PC-9 (cell line): ENCODE measurements at regions not wholly inside any gene's neighbourhood (a gene's known extent, or its start where the extent isn't known, plus 50 kb on each side); places are given as distances from the start of the nearest gene placed in this dataset.

Experiments
- BruUV-seq: library from RNA; stranded (reverse); fragments of 400-500 nt; replicated peaks from 2 replicates; lab custom pipeline; 2021; lab: Mats Ljungman, UMichigan
- CTCF ChIA-PET: fragments of 300-600 bp; sonication (Branson Sonifier 250); formaldehyde crosslinking; loops from one replicate; lab custom pipeline; 2022; ENCODE audit warnings: antibody characterized with exemption; lab: Charles Lee
- POLR2A ChIA-PET: fragments of 300-600 bp; sonication (Branson Sonifier 250); formaldehyde crosslinking; loops from one replicate; lab custom pipeline; 2022; ENCODE audit warnings: antibody characterized with exemption; ENCODE audit not compliant: unreplicated experiment; lab: Charles Lee
- DNase-seq, 2 experiments: peaks; one replicate each; pipeline versions ENCODE4 v3.0.0 to v3.0.0-alpha.2; 2015 to 2022; ENCODE audit warnings: mixed read lengths in 1 of 2
- H2AFZ ChIP-seq: fragments of 200-600 bp; sonication (generic); 2 replicates; pipeline ENCODE4 v1.8.1; 2017; ENCODE audit warnings: antibody characterized with exemption
- H3F3A ChIP-seq: fragments of 200-600 bp; sonication (generic); 2 replicates; pipeline ENCODE4 v1.8.1; 2017; ENCODE audit warnings: antibody characterized with exemption, mild to moderate bottlenecking, low read depth; ENCODE audit not compliant: insufficient read depth
- H3K27ac ChIP-seq: fragments of 200-600 bp; sonication (generic); 2 replicates; pipeline ENCODE4 v1.6.1; 2016; ENCODE audit warnings: mixed run types
- H3K27me3 ChIP-seq: fragments of 200-600 bp; sonication (generic); 2 replicates; pipeline ENCODE4 v1.6.1; 2016; ENCODE audit warnings: low read depth, mixed run types; ENCODE audit not compliant: insufficient read depth
- H3K36me3 ChIP-seq: fragments of 200-600 bp; sonication (generic); 2 replicates; pipeline ENCODE4 v1.6.1; 2016; ENCODE audit warnings: low read depth, mixed run types
- H3K4me1 ChIP-seq: fragments of 200-600 bp; sonication (generic); replicated peaks from 2 replicates; pipeline ENCODE4 v1.6.1; 2016; ENCODE audit warnings: mixed run types; ENCODE audit not compliant: insufficient read depth
- H3K4me2 ChIP-seq: fragments of 200-600 bp; sonication (generic); 2 replicates; pipeline ENCODE4 v1.6.1; 2017; ENCODE audit warnings: mixed run types
- H3K4me3 ChIP-seq: fragments of 200-600 bp; sonication (generic); 2 replicates; pipeline ENCODE4 v1.6.1; 2016; ENCODE audit warnings: mixed run types
- H3K79me2 ChIP-seq: fragments of 200-600 bp; sonication (generic); 2 replicates; pipeline ENCODE4 v1.6.1; 2017; ENCODE audit warnings: low read depth, mixed run types
- H3K9me2 ChIP-seq: fragments of 200-600 bp; sonication (generic); 2 replicates; pipeline ENCODE4 v1.8.1; 2017; ENCODE audit warnings: mild to moderate bottlenecking; ENCODE audit not compliant: insufficient read depth
- H3K9me3 ChIP-seq: fragments of 200-600 bp; sonication (generic); 2 replicates; pipeline ENCODE4 v1.8.1; 2016; ENCODE audit warnings: low read depth; ENCODE audit not compliant: insufficient read depth
- H4K20me1 ChIP-seq: fragments of 200-600 bp; sonication (generic); 2 replicates; pipeline ENCODE4 v1.8.1; 2017; ENCODE audit not compliant: insufficient read depth
- EZH2 ChIP-seq: fragments of 200-600 bp; sonication (generic); IDR thresholded peaks from 2 replicates; pipeline ENCODE4 v1.8.0; 2017; ENCODE audit warnings: antibody characterized with exemption, low read depth
- intact Hi-C: fragments of 100-400 bp; cut with micrococcal nuclease; formaldehyde crosslinking; loops from one replicate; pipeline ENCODE4 v1.10.0; 2022; ENCODE audit not compliant: unreplicated experiment
- TF ChIP-seq, protein P1 (sequence below): fragments of 200-600 bp; sonication (generic); conservative IDR thresholded peaks from 2 replicates; pipeline ENCODE4 v1.6.1; 2017; ENCODE audit warnings: mixed run types, antibody characterized with exemption, mild to moderate bottlenecking, moderate library complexity

DNA sequence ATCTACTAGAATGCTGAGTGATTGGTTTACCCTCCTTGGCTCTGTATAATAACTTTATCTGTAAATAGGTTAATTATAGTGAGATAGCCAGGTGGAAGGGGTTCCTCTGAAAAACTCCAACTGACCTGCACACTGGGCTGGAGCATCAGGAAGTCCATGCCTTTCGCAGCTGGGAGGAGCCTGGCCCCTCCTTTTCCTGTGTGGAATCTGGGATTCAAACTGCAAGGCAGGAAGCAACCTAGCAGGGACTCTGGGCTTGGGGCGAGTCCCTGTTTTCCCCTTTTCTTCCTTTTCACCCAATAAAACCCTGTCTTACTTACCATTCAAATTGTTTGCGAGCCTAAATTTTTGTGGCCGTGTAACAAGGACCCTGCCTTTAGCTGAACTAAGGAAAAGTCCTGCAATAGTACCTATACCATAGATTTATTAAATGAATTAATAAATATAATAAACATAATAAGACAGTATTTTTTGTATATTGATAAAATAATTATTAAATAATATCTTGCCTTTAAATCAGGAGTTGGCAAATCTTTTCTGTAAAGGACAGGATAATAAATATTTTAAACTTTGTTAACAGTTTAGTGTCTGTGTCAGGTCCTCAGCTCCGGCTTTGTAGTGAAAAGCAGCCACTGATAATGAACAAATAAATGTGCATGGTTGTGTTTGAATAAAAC is 406.2 kb upstream of the MMS22L start:
- H3K4me2 ChIP-seq, result no peak overlapping the region
- no peak overlapping the region for H3K4me3 ChIP-seq
- CTCF ChIA-PET, result no interaction called here
- BruUV-seq, result no TSS peak
- no peaks in the 10 kb centered on the region for H3K27me3 ChIP-seq
- intact Hi-C loops, result no loop called here
- no peak overlapping the region for H3K27ac ChIP-seq
- TF ChIP-seq EZH2, result no peak
- TF ChIP-seq, protein P1, sequence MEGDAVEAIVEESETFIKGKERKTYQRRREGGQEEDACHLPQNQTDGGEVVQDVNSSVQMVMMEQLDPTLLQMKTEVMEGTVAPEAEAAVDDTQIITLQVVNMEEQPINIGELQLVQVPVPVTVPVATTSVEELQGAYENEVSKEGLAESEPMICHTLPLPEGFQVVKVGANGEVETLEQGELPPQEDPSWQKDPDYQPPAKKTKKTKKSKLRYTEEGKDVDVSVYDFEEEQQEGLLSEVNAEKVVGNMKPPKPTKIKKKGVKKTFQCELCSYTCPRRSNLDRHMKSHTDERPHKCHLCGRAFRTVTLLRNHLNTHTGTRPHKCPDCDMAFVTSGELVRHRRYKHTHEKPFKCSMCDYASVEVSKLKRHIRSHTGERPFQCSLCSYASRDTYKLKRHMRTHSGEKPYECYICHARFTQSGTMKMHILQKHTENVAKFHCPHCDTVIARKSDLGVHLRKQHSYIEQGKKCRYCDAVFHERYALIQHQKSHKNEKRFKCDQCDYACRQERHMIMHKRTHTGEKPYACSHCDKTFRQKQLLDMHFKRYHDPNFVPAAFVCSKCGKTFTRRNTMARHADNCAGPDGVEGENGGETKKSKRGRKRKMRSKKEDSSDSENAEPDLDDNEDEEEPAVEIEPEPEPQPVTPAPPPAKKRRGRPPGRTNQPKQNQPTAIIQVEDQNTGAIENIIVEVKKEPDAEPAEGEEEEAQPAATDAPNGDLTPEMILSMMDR, result no peak
- no peaks in the 10 kb centered on the region for H4K20me1 ChIP-seq
- no peaks in the 10 kb centered on the region for H3K4me1 ChIP-seq
- DNase-seq, result no peak
- H2AFZ ChIP-seq, result 0 out of 2 replicates have a peak overlapping the region, but pooled peaks have one; percentile 34
- H3K9me3 ChIP-seq, result no peaks in the 10 kb centered on the region
- POLR2A ChIA-PET, result interaction anchor here (0.6 kb wide), 1 partner anchor 139 kb away, joined by 9 read pairs; no protein-coding TSS in a partner anchor
- H3K9me2 ChIP-seq, result no peaks in the 10 kb centered on the region
- H3F3A ChIP-seq, result no peaks in the 10 kb centered on the region
- H3K79me2 ChIP-seq, result no peaks in the 10 kb centered on the region
- H3K36me3 ChIP-seq, result no peaks in the 10 kb centered on the region

DNA sequence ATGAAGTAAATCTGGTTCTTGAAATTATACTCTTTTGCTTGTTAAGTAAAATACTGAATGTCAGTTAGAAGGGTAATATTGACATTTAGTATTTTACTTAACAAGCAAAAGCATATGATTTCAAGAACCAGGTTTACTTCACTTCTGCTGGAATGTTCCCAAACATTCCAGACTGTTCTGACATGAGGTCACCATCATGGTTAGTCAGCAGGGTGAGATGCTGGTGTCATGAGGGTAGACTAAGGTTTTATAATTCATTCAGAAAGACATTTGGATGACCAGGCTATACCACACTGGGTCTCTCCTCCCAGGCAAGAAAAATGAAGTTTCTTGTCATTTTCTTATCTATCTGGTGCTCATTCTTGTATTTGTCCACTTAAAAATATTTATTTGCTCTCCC is 414.4 kb upstream of the MMS22L start:
- Histone ChIP-seq H3K27ac (no peak overlapping the region), H3K9me3 (no peaks in the 10 kb centered on the region), H3K27me3 (no peaks in the 10 kb centered on the region), H3K4me1 (no peaks in the 10 kb centered on the region), H3K36me3 (no peaks in the 10 kb centered on the region), H3K79me2 (no peaks in the 10 kb centered on the region), H3K9me2 (no peaks in the 10 kb centered on the region), H4K20me1 (no peaks in the 10 kb centered on the region), H3F3A (no peaks in the 10 kb centered on the region), H2AFZ (no peak overlapping the region), H3K4me2 (no peak overlapping the region), H3K4me3 (no peak overlapping the region)
- ChIA-PET CTCF (no interaction called here), POLR2A (no interaction called here)
- intact Hi-C loops, result no loop called here
- TF ChIP-seq EZH2, result no peak
- TF ChIP-seq, protein P1, result no peak
- DNase-seq, result no peak
- no TSS peak for BruUV-seq

GRCh38 chr6:97701801-97702200 is 418.8 kb upstream of the MMS22L start:
- H3K27ac ChIP-seq, result no peak overlapping the region
- H3K4me3 ChIP-seq, result no peak overlapping the region
- no peak for TF ChIP-seq EZH2
- TF ChIP-seq, protein P1, result no peak
- intact Hi-C loops, result no loop called here
- H3K4me2 ChIP-seq, result no peak overlapping the region
- H3K9me3 ChIP-seq, result peaks cover 4% of the 10 kb centered on the region; the same call in 1 of the 2 replicates
- H3K36me3 ChIP-seq, result no peaks in the 10 kb centered on the region
- no peaks in the 10 kb centered on the region for H3K4me1 ChIP-seq
- H3K27me3 ChIP-seq, result no peaks in the 10 kb centered on the region
- no peak for DNase-seq
- no peak overlapping the region for H2AFZ ChIP-seq
- H3K9me2 ChIP-seq, result 0 out of 2 replicates have a peak, but pooled peaks cover 3% of the 10 kb centered on the region
- no peaks in the 10 kb centered on the region for H3F3A ChIP-seq
- POLR2A ChIA-PET, result no interaction called here
- no peaks in the 10 kb centered on the region for H4K20me1 ChIP-seq
- no peaks in the 10 kb centered on the region for H3K79me2 ChIP-seq
- CTCF ChIA-PET, result no interaction called here
- no TSS peak for BruUV-seq
